ENCODE measurements at regions not wholly inside any gene's neighbourhood (a gene's known extent, or its start where the extent isn't known, plus 50 kb on each side); places are given as distances from the start of the nearest gene placed in this dataset.

DNA sequence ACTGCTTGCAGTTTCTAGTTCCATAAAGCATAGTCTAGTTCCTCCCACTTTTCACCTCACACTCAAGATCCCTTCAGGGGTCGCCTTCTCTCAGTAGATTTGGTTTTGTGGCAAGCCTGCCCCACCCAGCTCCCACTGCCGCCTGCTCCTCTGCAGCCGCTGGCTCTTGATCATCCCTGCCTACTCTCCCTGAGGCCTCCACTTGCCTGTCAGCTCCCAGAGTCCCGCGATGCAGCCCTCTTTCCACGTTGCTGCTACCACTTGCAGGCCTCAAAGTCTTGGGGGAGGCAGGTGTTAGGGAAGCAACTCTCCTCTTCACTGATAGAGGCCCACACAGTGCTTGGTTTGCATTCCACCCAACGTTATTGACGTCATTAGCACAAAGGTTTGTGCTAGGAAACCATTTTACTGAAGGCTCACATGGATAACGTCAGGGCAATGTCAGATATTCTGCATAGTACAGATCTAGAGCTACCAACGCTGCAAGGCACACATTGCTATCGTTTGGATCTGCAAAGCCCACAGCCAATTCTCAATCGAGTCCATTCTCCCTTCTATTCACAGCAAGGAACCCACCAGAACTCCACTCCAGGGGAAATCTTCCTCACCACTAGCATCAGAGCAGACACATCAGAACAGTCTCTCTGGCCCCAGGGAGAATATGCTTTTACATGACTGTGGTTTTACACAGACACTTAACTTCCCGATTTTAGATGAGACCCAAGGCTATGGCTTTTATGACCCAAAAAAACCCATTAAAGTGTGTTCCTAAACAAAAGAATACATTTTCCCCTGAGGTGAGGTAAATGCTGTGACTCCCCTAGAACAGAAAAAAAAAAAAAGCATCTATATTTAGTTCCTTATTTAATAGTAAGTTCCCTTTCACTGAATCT lies 519.5 kb upstream of the CAMK1G start:
- DNase-seq (ENCODE audit: low read depth in 3 of 3), result no peak

DNA sequence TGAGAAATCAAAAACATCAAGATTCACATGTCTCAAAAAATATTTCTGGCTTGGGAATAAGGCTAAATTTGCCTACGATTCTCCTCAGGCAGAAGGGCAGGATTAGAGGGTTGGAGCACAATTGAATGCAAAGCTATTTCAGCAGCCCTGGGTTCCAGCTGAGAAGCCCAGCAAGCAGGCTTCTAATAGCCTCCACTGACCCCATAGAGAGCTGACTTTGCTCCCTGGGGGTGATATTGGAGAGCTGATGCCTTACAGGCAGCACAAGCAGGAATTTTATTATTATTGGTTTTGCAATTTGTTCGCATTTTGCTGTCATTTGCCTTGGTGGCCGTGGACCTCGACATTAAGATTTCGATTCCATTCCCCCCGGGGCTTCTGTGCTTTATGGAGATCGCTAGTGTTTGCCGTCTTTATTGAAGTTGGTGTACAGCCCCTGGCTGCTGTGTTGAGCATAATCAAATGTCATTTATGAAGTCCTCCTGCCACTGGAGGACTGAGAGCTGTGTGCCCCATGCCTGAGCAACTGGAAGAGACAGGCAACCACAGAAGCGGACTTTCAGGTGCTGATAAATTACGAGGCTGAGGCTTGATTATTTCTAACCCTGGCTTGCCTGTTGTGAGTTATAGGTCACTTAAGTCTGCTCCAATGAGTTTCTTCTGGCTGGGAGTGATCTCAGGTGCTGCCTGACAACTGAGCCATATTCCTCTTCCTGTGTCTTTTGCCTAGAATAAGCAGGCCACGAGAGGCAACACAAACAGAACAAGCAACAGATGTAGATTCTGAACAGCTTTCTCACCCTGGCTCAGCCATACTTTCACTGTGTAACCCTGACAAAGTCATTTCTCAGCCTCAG lies 518.4 kb upstream of the CAMK1G start:
- no peak for DNase-seq (ENCODE audit: low read depth in 3 of 3)

DNA sequence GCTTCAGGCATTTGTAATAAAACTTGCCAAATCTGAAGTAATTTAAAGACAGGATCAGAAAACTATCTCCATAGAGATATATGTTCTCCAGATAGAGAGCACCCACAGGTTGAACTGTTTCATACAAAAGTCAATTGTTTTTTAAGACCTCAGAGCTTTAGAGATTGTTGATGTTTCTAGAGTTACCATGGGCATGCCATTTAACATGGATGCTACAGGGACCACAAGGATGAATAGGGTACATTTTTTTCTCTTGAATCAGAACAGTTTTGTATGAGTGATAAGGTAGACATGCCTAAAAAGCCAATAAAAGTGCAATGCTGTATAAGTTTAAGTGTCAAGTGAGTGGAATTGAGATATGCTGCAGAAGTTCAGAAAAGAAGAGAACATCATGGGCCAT lies 511.0 kb upstream of the CAMK1G start:
- DNase-seq (ENCODE audit: low read depth in 3 of 3), result no peak

- DNase-seq (ENCODE audit: low read depth in 3 of 3), result no peak
Measured at GRCh38 chr1:209073879-209074278, 509.6 kb upstream of the CAMK1G start.

GRCh38 chr1:209074575-209075250 lies 508.8 kb upstream of the CAMK1G start:
- no peak for DNase-seq (ENCODE audit: low read depth in 3 of 3)

DNA sequence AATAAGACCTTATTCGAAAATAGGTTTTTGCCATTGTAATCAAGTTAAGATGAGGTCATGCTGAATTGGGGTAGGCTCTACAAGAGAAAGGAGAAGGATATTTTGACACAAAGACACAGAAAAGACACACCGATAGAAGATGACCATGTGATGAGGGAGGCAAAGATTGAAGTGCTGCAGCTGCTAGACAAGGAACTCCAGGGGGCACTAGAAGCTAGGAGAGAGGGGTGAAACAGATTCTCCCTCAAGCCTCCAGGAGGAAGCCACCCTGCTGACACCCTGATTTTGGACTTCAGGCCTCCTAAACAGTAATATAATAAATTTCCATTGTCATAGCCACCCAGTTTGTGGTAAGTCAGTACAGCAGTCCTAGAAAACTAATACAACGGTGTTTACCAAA lies 506.8 kb upstream of the CAMK1G start:
- no peak for DNase-seq (ENCODE audit: low read depth in 3 of 3)

DNA sequence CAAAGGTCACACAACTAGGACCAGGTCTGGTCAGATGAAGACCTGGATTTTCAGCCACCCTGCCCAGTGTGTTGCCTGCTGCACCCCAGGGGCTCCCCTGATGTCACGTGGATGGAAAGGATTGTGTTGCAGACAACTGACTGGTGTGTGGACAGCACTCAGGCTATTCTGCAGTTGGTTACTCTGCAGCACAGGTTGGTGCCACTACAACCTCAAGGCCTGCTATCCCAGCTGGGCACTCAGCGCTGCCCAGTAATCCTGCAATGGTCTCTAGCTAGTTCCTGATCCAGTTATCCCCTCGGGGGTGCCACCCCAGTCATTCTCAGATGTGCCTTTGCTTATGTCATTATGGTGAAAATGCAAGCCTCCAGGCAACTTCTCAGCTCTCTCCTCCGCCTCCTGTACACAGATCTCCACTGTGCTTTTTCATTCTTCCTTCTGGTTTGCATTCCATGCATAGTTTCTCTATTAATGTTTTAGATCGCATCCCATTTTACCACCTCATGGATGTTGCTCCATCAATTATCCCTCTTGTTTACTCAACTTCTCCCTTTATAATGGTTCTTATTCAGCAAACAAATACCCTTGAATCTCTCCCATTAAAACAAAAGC lies 503.2 kb upstream of the CAMK1G start:
- no peak for DNase-seq (ENCODE audit: low read depth in 3 of 3)

GRCh38 chr1:209086486-209087192 lies 496.9 kb upstream of the CAMK1G start:
- DNase-seq (ENCODE audit: low read depth in 3 of 3), result no peak

DNA sequence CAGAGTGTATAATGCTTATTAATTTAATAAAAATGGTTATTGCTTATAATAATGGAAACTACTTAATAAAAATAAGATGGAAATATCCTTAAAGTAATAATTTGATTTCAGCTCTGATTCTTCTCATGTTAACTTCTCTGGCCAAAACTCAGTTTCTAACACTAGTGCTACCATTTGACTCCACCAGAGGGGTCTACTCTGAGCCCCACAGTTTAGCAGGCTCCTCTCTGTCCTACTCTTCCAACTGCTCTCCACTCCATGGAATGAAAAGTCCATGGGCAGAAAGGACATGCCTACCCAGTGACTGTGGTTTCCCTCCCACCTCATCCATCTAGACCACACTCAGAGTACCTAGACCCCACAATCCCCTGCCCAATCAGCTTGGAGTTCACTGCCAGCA lies 489.1 kb upstream of the CAMK1G start:
- DNase-seq (ENCODE audit: low read depth in 3 of 3), result no peak

DNA sequence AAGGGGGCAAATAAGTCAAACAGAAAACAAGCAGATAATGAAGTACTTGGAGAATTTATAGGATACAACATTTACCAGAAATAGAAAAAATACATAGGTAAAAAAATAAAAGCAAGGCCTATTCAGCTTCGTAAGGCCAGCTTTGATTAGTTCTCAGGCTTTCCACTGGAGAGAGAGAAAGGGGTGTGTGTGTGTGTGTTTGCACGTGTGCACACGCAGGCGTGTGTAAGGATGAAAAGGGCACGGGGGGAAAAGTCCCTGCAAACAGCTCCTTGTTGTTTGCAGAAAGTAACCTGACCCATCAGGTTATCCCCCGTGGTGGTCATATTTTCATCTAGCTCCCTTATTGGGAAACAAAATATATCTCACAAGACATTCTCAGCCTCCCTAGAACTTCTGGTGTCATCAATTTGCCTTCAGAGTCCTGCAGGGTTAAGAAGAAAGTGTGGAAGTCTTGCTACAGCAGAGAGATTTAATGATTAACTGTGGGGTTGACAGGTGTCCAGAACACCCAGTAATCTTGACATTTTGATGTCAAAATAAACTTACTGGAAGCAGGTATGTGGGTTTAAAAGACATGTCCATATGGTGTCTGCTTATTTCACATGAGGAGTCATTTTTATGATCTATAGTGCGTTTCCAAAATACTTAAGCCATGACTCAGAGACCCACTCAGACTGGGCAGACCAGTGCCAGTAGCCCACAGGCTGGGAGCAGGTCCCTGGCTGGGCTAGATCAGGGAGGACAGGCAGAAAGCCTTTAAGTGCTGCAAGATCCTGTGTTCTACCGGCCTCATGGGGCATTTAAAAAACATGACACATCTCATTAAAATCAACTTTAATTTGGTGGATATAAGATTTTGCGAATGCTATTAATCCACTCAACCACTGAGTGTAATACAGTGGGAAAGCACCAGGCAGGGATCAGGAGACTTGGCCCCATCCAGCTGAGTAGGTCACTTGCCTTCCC lies 487.6 kb upstream of the CAMK1G start:
- no peak for DNase-seq (ENCODE audit: low read depth in 3 of 3)

- DNase-seq (ENCODE audit: low read depth in 3 of 3), result no peak
Measured at GRCh38 chr1:209100460-209100859, 483.1 kb upstream of the CAMK1G start.

- no peak for DNase-seq (ENCODE audit: low read depth in 3 of 3)
Measured at GRCh38 chr1:209101106-209101505, 482.4 kb upstream of the CAMK1G start.

GRCh38 chr1:209102120-209102519 lies 481.4 kb upstream of the CAMK1G start:
- DNase-seq (ENCODE audit: low read depth in 3 of 3), result no peak

DNA sequence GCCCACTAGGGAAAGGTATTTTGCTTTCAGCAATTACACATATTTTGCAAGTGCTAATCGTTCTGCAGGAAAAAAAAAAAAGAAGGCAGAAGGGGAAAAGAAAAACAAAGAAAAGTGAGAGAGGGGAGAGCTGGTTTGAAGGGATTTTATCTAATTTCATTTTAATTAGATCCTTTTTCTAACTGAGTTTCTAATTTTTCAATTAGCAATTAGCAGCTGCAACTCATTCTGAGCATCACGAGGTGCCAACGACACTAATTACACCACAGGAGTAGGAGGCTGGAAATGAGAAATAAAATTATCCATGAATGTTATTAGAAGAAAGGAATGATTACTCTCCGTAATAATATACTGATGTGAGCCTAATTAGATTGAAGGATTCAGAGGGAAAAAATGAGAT lies 481.0 kb upstream of the CAMK1G start:
- DNase-seq (ENCODE audit: low read depth in 3 of 3), result no peak

GRCh38 chr1:209103092-209103491 lies 480.4 kb upstream of the CAMK1G start:
- no peak for DNase-seq (ENCODE audit: low read depth in 3 of 3)

DNA sequence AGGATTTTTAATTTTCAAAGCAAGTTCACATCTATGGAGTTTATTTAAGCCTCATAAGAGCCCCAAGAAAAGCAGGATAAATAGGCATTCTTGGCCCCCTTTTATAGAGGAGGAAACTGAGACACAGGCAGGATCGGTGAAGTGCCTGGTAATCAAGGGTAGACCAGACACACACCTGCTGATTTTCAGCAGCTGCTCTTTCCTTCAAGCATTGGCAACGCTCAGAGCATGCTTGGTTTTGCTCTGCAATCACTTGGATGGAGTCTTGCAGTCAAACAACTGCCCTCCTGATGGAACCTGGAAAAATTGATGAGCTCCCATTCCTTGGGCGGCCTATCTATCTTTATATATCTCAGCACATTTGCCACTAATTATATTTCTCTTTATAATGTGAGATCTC lies 478.9 kb upstream of the CAMK1G start:
- no peak for DNase-seq (ENCODE audit: low read depth in 3 of 3)

DNA sequence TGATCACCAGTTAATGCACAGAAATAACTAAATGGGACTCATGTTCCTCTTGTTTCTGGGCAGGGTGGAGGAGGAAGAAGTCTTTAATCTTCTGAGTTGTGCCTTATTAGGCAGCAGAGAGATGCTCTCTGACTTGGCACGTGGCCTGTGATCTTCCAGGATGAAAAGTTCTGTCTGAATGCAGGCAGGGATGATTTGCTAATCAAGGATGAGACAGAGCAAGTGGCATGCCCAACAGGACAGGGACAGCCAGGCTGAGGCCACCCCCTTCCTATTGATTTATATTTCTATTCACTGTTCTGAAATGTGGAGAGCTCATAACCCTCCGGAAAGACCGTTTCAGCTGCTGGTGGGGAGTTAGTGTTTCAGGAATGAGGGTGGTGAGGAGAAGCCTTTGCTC lies 477.8 kb upstream of the CAMK1G start:
- DNase-seq (ENCODE audit: low read depth in 3 of 3), result no peak

GRCh38 chr1:209106237-209106741 lies 477.2 kb upstream of the CAMK1G start:
- no peak for DNase-seq (ENCODE audit: low read depth in 3 of 3)

- DNase-seq (ENCODE audit: low read depth in 3 of 3), result no peak
Measured at GRCh38 chr1:209106861-209107260, 476.7 kb upstream of the CAMK1G start.

- no peak for DNase-seq (ENCODE audit: low read depth in 3 of 3)
Measured at GRCh38 chr1:209107535-209107934, 476.0 kb upstream of the CAMK1G start.

All from stimulated activated CD4-positive, alpha-beta T cell treated with anti-CD3 and anti-CD28 coated beads, TNF-alpha, amount 100 ng/mL, for 4 hours (primary cell).